ENCODE measurements at regions not wholly inside any gene's neighbourhood (a gene's known extent, or its start where the extent isn't known, plus 50 kb on each side); places are given as distances from the start of the nearest gene placed in this dataset.

- TF ChIP-seq EZH2 (IDR thresholded peaks at IDR 0.05), result no peak
- TF ChIP-seq POLR2AphosphoS5 (IDR thresholded peaks at IDR 0.05; ENCODE audit: borderline replicate concordance, low read depth, low read length), result no peak
Observed at GRCh38 chr14:76655331-76655730, 105.9 kb upstream of the VASH1 start.

All from SK-N-MC (cell line).